Endothelial cell of umbilical vein (primary cell): ENCODE measurements at regions not wholly inside any gene's neighbourhood (a gene's known extent, or its start where the extent isn't known, plus 50 kb on each side); places are given as distances from the start of the nearest gene placed in this dataset.

Experiments used
- BruUV-seq: library from RNA; stranded (reverse); fragments of 400-500 nt; replicated peaks from 2 replicates; lab custom pipeline; 2021; lab: Mats Ljungman, UMichigan
- CTCF ChIA-PET: fragments of 300-600, 350-600 bp; sonication (Branson Sonifier 250); formaldehyde crosslinking; loops from one replicate; lab custom pipeline; 2021; ENCODE audit warnings: antibody characterized with exemption, inconsistent platforms; lab: Charles Lee
- POLR2A ChIA-PET: fragments of 300-600, 350-600 bp; sonication (Branson Sonifier 250); formaldehyde crosslinking; loops from one replicate; lab custom pipeline; 2021; ENCODE audit warnings: antibody characterized with exemption, inconsistent platforms; lab: Charles Lee
- DNase-seq: peaks from one replicate; pipeline ENCODE4 v3.0.0-alpha.2; 2011; ENCODE audit warnings: low read depth, low spot score
- FAIRE-seq: peaks from 2 replicates; lab custom pipeline; 2011; peaks lifted over from hg19 to GRCh38; lab: Jason Lieb, UNC
- H2AFZ ChIP-seq: 2 replicates; pipeline ENCODE4 v1.6.0; 2012; ENCODE audit warnings: low read depth, low read length, control low read depth, inconsistent platforms
- H3K27ac ChIP-seq: 2 replicates; pipeline ENCODE4 v1.5.1; 2011; ENCODE audit warnings: low read depth, mild to moderate bottlenecking, control low read depth, low read length, moderate library complexity; ENCODE audit not compliant: insufficient read depth
- H3K27me3 ChIP-seq, 2 experiments: 2 replicates each; pipeline versions ENCODE4 v1.6.0 to v1.6.1; 2011; ENCODE audit warnings: low read length in 2 of 2, mixed read lengths in 1 of 2; ENCODE audit not compliant: control insufficient read depth in 2 of 2, insufficient read depth in 2 of 2
- H3K36me3 ChIP-seq, 2 experiments: 2 replicates in 1 of 2; 3 replicates in 1 of 2; pipeline ENCODE4 v1.5.1; 2011; ENCODE audit warnings: low read length in 2 of 2, mild to moderate bottlenecking in 1 of 2, moderate library complexity in 1 of 2; ENCODE audit not compliant: control insufficient read depth in 2 of 2, insufficient read depth in 2 of 2; ENCODE audit errors: extremely low read depth in 1 of 2
- H3K4me1 ChIP-seq: 3 replicates; pipeline ENCODE4 v1.5.1; 2011; ENCODE audit warnings: mild to moderate bottlenecking, low read length; ENCODE audit not compliant: control insufficient read depth, insufficient read depth; ENCODE audit errors: extremely low read depth
- H3K4me2 ChIP-seq: 2 replicates; pipeline ENCODE4 v1.6.1; 2011; ENCODE audit warnings: low read length, control low read depth, mixed read lengths; ENCODE audit not compliant: insufficient read depth
- H3K4me3 ChIP-seq, 3 experiments: fragments of 200-600 bp in 1 of 3; sonication (generic), shearing (Covaris generic) in 1 of 3; replicated peaks in 1 of 3; 2 replicates each; pipeline ENCODE4 v1.5.1; 2011 to 2016; ENCODE audit warnings: control low read depth in 3 of 3, low read length in 3 of 3, mild to moderate bottlenecking in 2 of 3, inconsistent platforms in 1 of 3, low read depth in 1 of 3, moderate library complexity in 1 of 3; ENCODE audit not compliant: insufficient read depth in 1 of 3
- H3K79me2 ChIP-seq: 2 replicates; pipeline ENCODE4 v1.6.0; 2012; ENCODE audit warnings: low read length, inconsistent platforms; ENCODE audit not compliant: control insufficient read depth, insufficient read depth
- H3K9ac ChIP-seq: replicated peaks from 2 replicates; pipeline ENCODE3; 2011; ENCODE audit warnings: low read length, control low read depth; ENCODE audit not compliant: insufficient read depth; ENCODE audit errors: extremely low read depth
- H3K9me1 ChIP-seq: replicated peaks from 3 replicates; pipeline ENCODE4 v1.6.0; 2011; ENCODE audit warnings: mild to moderate bottlenecking, low read length; ENCODE audit not compliant: control insufficient read depth, insufficient read depth; ENCODE audit errors: extremely low read depth
- H3K9me3 ChIP-seq: replicated peaks from 2 replicates; pipeline ENCODE4 v1.5.1; 2012; ENCODE audit warnings: low read length, inconsistent platforms; ENCODE audit not compliant: control insufficient read depth, insufficient read depth
- H4K20me1 ChIP-seq: replicated peaks from 2 replicates; pipeline ENCODE3; 2011; ENCODE audit warnings: mild to moderate bottlenecking, low read length; ENCODE audit not compliant: control insufficient read depth, insufficient read depth; ENCODE audit errors: extremely low read depth
- CTCF ChIP-seq, 2 donors: IDR thresholded peaks; 1 replicate in 1 of 2; 2 replicates in 1 of 2; pipeline ENCODE4 v1.5.1; 2011; ENCODE audit warnings: low read length in 2 of 2, mild to moderate bottlenecking in 2 of 2, moderate library complexity in 2 of 2, control low read depth in 1 of 2, inconsistent platforms in 1 of 2, low read depth in 1 of 2; ENCODE audit not compliant: insufficient read depth in 1 of 2; ENCODE audit errors: extremely low read depth in 1 of 2
- EZH2 ChIP-seq: IDR thresholded peaks from 2 replicates; pipeline ENCODE4 v1.6.1; 2012; ENCODE audit warnings: borderline replicate concordance, low read depth, mild to moderate bottlenecking, moderate library complexity, low read length, inconsistent platforms; ENCODE audit not compliant: severe bottlenecking
- FOS ChIP-seq: IDR thresholded peaks from 2 replicates; pipeline ENCODE4 v1.6.1; 2011; ENCODE audit warnings: mild to moderate bottlenecking, low read length, moderate library complexity, borderline replicate concordance; ENCODE audit not compliant: insufficient read depth
- GATA2 ChIP-seq: IDR thresholded peaks from 2 replicates; pipeline ENCODE4 v1.7.0; 2011; ENCODE audit warnings: low read depth, mild to moderate bottlenecking, moderate library complexity, mixed read lengths, low read length; ENCODE audit not compliant: insufficient read length, insufficient read depth
- JUN ChIP-seq: IDR thresholded peaks from 2 replicates; pipeline ENCODE4 v1.6.1; 2011; ENCODE audit warnings: borderline replicate concordance, low read depth; ENCODE audit not compliant: insufficient read length, insufficient read depth
- MAX ChIP-seq: IDR thresholded peaks from 2 replicates; pipeline ENCODE4 v1.6.1; 2011; ENCODE audit not compliant: insufficient read depth, insufficient read length
- MYC ChIP-seq: IDR thresholded peaks from one replicate; pipeline ENCODE4 v1.6.1; 2011; ENCODE audit warnings: mild to moderate bottlenecking, low read depth, low read length
- POLR2A ChIP-seq: IDR thresholded peaks from 2 replicates; pipeline ENCODE4 v1.6.1; 2012; ENCODE audit warnings: low read depth, mild to moderate bottlenecking, control low read depth, low read length
- POLR2AphosphoS5 ChIP-seq: IDR thresholded peaks from 2 replicates; pipeline ENCODE4 v1.6.1; 2012; ENCODE audit warnings: low read depth, mild to moderate bottlenecking, control low read depth, low read length, moderate library complexity; ENCODE audit not compliant: insufficient read depth
- dilution Hi-C: fragments of 300-500 bp; cut with MboI; formaldehyde crosslinking; loops from one replicate; pipeline ENCODE4 v1.15.0; 2019; ENCODE audit warnings: low sequenced_read_pairs; ENCODE audit not compliant: extremely low pct_ligation_motif_present
- intact Hi-C: fragments of 100-400 bp; cut with micrococcal nuclease; formaldehyde crosslinking; loops from one replicate; pipeline ENCODE4 v1.10.0; 2022

DNA sequence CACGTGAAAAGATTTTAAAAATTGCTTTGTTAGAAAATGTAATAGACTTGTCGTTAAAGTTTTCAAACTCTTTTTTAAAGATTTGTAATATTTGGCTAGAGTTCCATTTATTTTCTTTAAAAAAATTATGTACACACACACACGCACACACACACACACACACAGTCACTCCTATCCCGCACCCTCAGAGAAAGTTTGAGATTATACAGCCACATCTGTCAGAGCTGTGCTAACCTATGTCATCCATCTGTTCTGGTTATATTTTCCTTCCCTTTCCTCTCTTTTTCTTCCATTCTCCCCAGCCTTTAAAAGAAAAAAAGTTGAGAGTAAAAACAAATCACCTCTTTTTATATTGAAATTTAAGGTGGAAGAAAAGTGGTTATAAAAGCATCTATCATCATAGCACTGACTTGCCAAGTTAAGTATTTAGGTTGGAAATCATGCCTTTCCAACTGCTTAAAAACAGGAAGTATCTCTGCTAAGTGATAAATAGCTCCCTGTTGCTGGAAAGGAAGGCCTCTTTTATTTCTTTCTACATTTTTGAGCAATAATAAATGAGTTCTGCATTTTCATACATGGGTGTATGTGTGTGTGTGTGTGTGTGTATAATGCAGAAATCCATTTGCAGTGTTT, 163.3 kb upstream of the SPRY1 start:
- dilution Hi-C loops (no loop called here), intact Hi-C loops (no loop called here)
- Histone ChIP-seq H3K27me3 (no peaks in the 10 kb centered on the region), H4K20me1 (no peaks in the 10 kb centered on the region), H3K36me3 (no peaks in the 10 kb centered on the region), H2AFZ (no peak overlapping the region), H3K9me1 (no peaks in the 10 kb centered on the region), H3K4me2 (peak overlapping the region; percentile 31), H3K4me1 (peaks cover 6% of the 10 kb centered on the region), H3K4me3 (no peak overlapping the region), H3K27ac (no peak overlapping the region), H3K9ac (no peak overlapping the region), H3K79me2 (no peaks in the 10 kb centered on the region), H3K9me3 (no peaks in the 10 kb centered on the region)
- TF ChIP-seq MYC (no peak), MAX (no peak), EZH2 (no peak), FOS (no peak), POLR2AphosphoS5 (no peak), CTCF (IDR thresholded peaks at IDR 0.05; ENCODE audit: extremely low read depth in 1 of 2, insufficient read depth in 1 of 2, low read depth in 1 of 2, low read length in 2 of 2) (no peak), JUN (no peak), GATA2 (no peak), POLR2A (no peak)
- ChIA-PET CTCF (interaction anchor here (0.7 to 2.2 kb wide), 11 partner anchors 11 to 1029 kb away, joined by 3 to 8 read pairs (median 3); no protein-coding TSS in a partner anchor), POLR2A (no interaction called here)
- peak; percentile 87 for DNase-seq
- peak; percentile 79 for FAIRE-seq
- BruUV-seq: no TSS peak
